OCI-LY3 (cell line): ENCODE measurements at regions not wholly inside any gene's neighbourhood (a gene's known extent, or its start where the extent isn't known, plus 50 kb on each side); places are given as distances from the start of the nearest gene placed in this dataset.

Experiments
- H2AFZ ChIP-seq: fragments of 200-600, 300-600 bp; shearing (Covaris generic); 2 replicates; pipeline ENCODE4 v1.6.0; 2014; ENCODE audit warnings: antibody characterized with exemption, low read depth, low read length
- H3K27ac ChIP-seq: fragments of 200-600, 300-600 bp; sonication (generic); 2 replicates; pipeline ENCODE4 v1.5.1; 2014; ENCODE audit warnings: mild to moderate bottlenecking, low read length, moderate library complexity, mixed read lengths
- H3K27me3 ChIP-seq: fragments of 200-600, 300-600 bp; sonication (generic); 2 replicates; pipeline ENCODE4 v1.6.1; 2014; ENCODE audit warnings: low read depth, low read length, mixed read lengths
- H3K36me3 ChIP-seq: fragments of 200-600, 300-600 bp; sonication (generic); replicated peaks from 2 replicates; pipeline ENCODE3; 2014; ENCODE audit warnings: low read depth, low read length, mixed read lengths
- H3K4me1 ChIP-seq: fragments of 300-600, 200-600 bp; sonication (generic); 2 replicates; pipeline ENCODE4 v1.6.1; 2014; ENCODE audit warnings: low read length, mixed read lengths
- H3K4me2 ChIP-seq: fragments of 200-600, 300-600 bp; sonication (generic); 2 replicates; pipeline ENCODE4 v1.6.1; 2014; ENCODE audit warnings: low read length, mixed read lengths
- H3K4me3 ChIP-seq: fragments of 300-600, 200-600 bp; sonication (generic); 2 replicates; pipeline ENCODE4 v1.5.1; 2014; ENCODE audit warnings: antibody characterized with exemption, mild to moderate bottlenecking, low read length, moderate library complexity
- H3K79me2 ChIP-seq: fragments of 300-600, 200-600 bp; shearing (Covaris generic); 2 replicates; pipeline ENCODE4 v1.6.1; 2014; ENCODE audit warnings: mild to moderate bottlenecking, low read length, mixed read lengths
- H3K9ac ChIP-seq: fragments of 300-600, 200-600 bp; shearing (Covaris generic); 2 replicates; pipeline ENCODE4 v1.6.0; 2014; ENCODE audit warnings: mild to moderate bottlenecking, low read length, moderate library complexity
- H3K9me3 ChIP-seq: fragments of 200-600, 300-600 bp; shearing (Covaris generic); 2 replicates; pipeline ENCODE4 v1.6.1; 2014; ENCODE audit warnings: low read length, mixed read lengths; ENCODE audit not compliant: insufficient read depth
- H4K20me1 ChIP-seq: fragments of 200-600, 300-600 bp; sonication (generic); 2 replicates; pipeline ENCODE4 v1.6.1; 2016; ENCODE audit warnings: low read length, mixed read lengths; ENCODE audit not compliant: insufficient read depth
- EZH2phosphoT487 ChIP-seq: fragments of 200-600 bp; shearing (Covaris generic); IDR thresholded peaks from 2 replicates; pipeline ENCODE4 v1.6.1; 2018; ENCODE audit warnings: antibody characterized with exemption, mixed run types, low read depth
- TF ChIP-seq, protein P1 (sequence below): fragments of 200-600, 300-600 bp; sonication (generic); IDR thresholded peaks from 2 replicates; pipeline ENCODE4 v1.5.1; 2014; ENCODE audit warnings: antibody characterized with exemption, low read length, low read depth

DNA sequence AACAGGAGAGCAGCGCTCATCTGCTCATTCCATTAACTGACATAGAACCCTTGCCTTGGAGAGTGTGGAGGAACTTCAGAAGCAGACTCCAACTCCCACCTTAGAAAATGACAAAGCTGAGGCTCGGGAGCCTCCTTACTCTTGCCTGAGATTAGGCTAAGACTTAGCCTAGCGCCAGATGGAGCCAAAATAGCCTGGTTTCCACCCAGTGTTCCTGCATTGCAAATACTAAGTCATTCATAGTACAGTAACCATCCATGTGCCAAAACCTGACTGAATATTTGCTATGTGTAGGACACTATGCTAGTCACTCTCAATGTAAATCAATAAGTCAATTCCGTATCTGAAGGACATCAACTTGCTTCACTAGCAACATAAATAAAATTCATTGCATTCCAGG lies 387.4 kb upstream of the CPEB2 start:
- TF ChIP-seq, protein P1, sequence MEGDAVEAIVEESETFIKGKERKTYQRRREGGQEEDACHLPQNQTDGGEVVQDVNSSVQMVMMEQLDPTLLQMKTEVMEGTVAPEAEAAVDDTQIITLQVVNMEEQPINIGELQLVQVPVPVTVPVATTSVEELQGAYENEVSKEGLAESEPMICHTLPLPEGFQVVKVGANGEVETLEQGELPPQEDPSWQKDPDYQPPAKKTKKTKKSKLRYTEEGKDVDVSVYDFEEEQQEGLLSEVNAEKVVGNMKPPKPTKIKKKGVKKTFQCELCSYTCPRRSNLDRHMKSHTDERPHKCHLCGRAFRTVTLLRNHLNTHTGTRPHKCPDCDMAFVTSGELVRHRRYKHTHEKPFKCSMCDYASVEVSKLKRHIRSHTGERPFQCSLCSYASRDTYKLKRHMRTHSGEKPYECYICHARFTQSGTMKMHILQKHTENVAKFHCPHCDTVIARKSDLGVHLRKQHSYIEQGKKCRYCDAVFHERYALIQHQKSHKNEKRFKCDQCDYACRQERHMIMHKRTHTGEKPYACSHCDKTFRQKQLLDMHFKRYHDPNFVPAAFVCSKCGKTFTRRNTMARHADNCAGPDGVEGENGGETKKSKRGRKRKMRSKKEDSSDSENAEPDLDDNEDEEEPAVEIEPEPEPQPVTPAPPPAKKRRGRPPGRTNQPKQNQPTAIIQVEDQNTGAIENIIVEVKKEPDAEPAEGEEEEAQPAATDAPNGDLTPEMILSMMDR: no peak
- no peak for TF ChIP-seq EZH2phosphoT487

DNA sequence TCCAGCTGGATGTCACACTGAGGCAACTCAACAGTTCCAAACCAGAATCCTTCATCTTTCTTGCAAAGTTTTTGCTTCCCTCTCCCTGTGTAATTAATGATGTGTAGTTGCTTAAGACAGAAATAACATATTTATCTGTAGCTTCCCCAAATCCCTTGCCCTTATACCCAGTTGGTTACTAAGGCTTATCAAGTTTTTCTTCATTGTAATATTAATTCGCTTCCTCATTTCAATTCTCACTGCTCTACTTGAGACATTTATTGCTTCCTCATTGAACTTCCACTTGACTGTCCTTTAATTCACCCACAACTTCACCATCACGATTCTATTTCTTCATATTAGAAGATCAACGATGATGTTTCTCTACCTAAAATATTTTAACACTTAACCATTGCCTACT lies 386.6 kb upstream of the CPEB2 start:
- Histone ChIP-seq H4K20me1 (no peaks in the 10 kb centered on the region), H3K9me3 (no peaks in the 10 kb centered on the region), H3K9ac (no peak overlapping the region), H3K4me3 (no peak overlapping the region), H3K36me3 (no peaks in the 10 kb centered on the region), H2AFZ (no peak overlapping the region), H3K4me2 (no peak overlapping the region), H3K27ac (no peak overlapping the region), H3K4me1 (no peaks in the 10 kb centered on the region), H3K79me2 (no peaks in the 10 kb centered on the region), H3K27me3 (no peaks in the 10 kb centered on the region)
- TF ChIP-seq, protein P1: no peak
- no peak for TF ChIP-seq EZH2phosphoT487

More for the DNA sequence above, 387.4 kb upstream of the CPEB2 start:
- Histone ChIP-seq H4K20me1 (no peaks in the 10 kb centered on the region), H3K4me1 (no peaks in the 10 kb centered on the region), H3K4me3 (no peak overlapping the region), H3K4me2 (no peak overlapping the region), H3K79me2 (no peaks in the 10 kb centered on the region), H3K9ac (no peak overlapping the region), H2AFZ (no peak overlapping the region), H3K36me3 (no peaks in the 10 kb centered on the region), H3K9me3 (no peaks in the 10 kb centered on the region), H3K27me3 (no peaks in the 10 kb centered on the region), H3K27ac (no peak overlapping the region)

GRCh38 chr4:14620567-14621141 lies 381.6 kb upstream of the CPEB2 start:
- Histone ChIP-seq H4K20me1 (no peaks in the 10 kb centered on the region), H3K9me3 (0 out of 2 replicates have a peak, but pooled peaks cover 3% of the 10 kb centered on the region), H3K27me3 (no peaks in the 10 kb centered on the region), H2AFZ (no peak overlapping the region), H3K9ac (no peak overlapping the region), H3K36me3 (no peaks in the 10 kb centered on the region), H3K4me2 (no peak overlapping the region), H3K79me2 (no peaks in the 10 kb centered on the region), H3K4me3 (no peak overlapping the region), H3K4me1 (peaks cover 6% of the 10 kb centered on the region; the same call in 1 of the 2 replicates), H3K27ac (no peak overlapping the region)
- TF ChIP-seq EZH2phosphoT487: no peak
- TF ChIP-seq, protein P1: no peak

DNA sequence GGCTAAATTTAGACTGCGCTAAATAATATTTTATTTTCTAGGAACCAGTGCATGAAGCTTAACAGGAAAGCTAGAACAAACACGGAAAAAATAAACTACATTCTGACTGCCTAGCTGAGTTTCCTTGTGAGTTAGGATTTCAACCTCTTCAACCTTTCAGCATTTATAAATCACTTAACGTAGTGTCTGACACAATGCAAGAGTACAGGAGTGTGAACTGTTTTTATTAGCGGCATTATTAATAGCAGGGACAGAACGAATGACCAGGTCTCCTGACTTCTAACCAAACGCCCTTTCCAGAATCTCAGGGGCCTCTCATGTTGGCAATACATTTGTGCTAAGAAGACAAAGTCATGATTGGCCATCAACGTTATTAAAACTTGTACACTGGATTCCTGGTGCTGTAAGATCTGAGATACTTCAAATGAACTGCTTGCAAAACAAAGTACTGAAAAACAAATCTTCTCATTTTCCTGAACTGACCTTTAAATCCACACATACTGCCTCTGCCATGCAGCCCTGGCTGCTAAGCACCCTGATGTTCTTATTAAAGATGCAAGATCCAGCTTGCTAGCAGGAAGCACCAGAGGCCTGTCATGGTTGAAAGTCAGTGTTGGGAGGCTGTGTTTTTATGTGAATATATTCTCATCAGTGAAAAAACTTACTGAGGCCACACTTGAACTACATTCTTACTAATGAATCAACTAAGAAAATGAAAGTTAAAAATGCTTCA lies 380.4 kb upstream of the CPEB2 start:
- no peaks in the 10 kb centered on the region for H3K27me3 ChIP-seq
- no peak overlapping the region for H3K9ac ChIP-seq
- H3K36me3 ChIP-seq: no peaks in the 10 kb centered on the region
- H3K9me3 ChIP-seq: 0 out of 2 replicates have a peak, but pooled peaks cover 4% of the 10 kb centered on the region
- H2AFZ ChIP-seq: no peak overlapping the region
- H3K4me1 ChIP-seq: peaks cover 6% of the 10 kb centered on the region; the same call in 1 of the 2 replicates
- no peak overlapping the region for H3K4me3 ChIP-seq
- no peak overlapping the region for H3K27ac ChIP-seq
- no peaks in the 10 kb centered on the region for H4K20me1 ChIP-seq
- H3K79me2 ChIP-seq: no peaks in the 10 kb centered on the region
- H3K4me2 ChIP-seq: no peak overlapping the region
- no peak for TF ChIP-seq EZH2phosphoT487
- TF ChIP-seq, protein P1: no peak
